ELR (cell line): ENCODE measurements at regions not wholly inside any gene's neighbourhood (a gene's known extent, or its start where the extent isn't known, plus 50 kb on each side); places are given as distances from the start of the nearest gene placed in this dataset.
"Not testable (repeated sequence)": the region's sequence is repeated elsewhere in the genome, so short reads cannot be mapped to it uniquely, and the experiment has no call there.

Source experiments
- DNase-seq: peaks from one replicate; pipeline ENCODE4 v3.0.0-alpha.2; 2015; ENCODE audit warnings: low read depth

DNA sequence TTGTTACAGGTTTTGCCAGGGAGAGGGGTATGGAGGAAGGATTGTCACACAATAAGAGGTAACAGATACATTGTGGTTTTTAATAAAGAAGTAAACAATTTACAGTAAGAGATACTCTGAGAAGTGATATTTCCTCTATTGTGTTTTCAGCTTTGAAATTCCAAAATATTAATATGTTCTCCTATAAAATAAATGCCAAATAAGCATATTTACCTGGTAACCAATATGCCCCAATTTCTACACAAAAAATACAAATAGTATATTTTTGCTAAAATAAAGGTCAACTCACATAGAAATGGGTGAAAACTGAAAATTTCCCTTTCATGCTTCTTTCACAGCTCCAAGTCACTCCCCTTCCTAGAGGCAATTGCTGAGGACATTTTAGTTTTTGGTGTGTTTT is 437.4 kb upstream of the UBE2E2 start:
- DNase-seq = no peak

DNA sequence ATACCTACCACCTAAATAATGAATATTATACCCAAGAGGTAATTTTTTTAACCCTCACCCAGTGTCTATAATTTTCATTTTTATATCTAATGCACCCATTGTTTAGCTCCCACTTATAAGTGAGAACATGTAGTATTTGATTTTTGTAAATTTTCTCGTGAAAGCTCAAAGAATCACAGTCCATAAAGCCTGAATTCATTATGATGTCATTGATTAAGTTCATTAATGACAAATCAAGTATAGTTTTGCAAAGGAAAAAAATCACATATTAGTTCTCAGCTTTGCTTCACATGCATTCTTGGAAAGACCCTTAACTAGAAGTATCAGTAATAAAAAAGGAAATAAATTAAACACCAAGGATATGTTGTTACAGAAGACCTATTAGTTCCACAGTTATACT is 425.3 kb upstream of the UBE2E2 start:
- DNase-seq = no peak

DNA sequence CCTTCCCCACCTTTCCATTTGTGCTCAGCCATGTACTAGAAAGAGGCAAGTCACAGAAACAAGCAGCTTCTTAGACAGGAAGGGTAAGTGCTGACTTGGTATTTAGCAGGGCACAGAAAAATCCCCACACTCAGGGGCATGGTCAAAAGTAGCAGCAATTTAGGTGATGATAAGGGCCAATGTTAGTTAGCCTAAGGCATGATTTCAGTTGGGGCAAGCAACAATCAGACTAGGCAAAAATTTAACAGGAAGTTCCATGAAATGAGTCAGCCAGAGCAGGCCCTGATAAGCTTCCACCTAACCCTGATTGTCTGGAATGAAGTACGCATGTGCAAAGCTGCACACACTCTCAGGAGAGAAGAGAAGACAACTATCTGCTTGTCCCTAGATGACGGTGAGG is 423.4 kb upstream of the UBE2E2 start:
- no peak for DNase-seq

DNA sequence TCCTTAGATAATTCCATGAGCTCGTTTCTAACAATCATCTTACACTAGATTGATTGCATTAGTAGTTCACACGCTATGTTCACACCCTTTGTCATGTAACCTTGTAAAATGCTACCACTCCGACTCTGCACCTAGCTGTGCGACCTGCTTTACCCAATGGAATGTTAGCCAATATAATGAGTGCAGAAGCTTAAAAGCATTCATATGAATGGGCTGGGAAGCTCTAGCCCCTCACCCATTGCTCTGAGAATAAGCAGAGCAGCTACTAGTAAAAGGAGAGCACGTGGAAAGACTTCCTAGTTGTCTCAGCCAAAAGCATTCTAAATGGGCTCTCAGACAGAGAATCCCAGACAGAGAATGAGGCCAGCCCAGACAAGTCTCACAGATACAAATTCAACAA is 410.6 kb upstream of the UBE2E2 start:
- no peak for DNase-seq

DNA sequence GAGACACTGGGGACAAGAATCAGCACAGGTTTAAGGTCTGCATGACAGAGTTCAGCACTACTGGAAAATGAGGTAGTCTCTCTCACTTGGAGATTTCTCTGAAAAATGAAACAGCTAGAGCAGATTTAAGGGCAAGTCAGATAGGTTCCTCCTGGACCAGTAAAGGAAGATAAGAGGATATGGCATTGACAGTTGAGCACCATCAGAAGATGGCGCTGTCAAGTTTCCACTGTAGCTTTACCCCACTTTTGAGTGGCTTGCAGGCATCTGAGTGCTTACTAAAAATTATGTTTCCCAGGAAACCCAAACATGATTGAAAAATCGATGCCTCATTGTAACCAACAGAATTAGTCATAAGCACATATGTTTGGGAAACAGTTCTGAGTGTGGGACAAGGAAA is 407.2 kb upstream of the UBE2E2 start:
- no peak for DNase-seq

DNA sequence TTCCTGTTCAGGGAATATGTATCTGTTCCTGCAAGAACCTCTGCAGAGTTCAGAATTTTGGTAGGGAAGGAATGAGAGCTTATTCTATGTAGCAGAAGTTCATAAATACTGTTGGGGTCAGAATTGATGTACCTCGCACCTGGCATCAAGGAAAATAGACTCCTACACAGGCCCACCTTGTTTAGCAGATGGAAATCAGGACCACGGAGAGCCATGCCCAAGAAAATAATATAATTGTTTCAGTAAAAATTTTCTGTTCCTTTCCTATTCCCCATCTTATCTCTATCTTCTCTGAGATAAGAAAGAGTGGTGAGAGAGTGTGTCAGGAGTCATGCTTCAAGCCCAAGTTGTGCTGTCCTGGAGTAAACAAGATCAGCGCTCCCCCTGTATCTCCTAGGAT is 404.7 kb upstream of the UBE2E2 start:
- DNase-seq = no peak

DNA sequence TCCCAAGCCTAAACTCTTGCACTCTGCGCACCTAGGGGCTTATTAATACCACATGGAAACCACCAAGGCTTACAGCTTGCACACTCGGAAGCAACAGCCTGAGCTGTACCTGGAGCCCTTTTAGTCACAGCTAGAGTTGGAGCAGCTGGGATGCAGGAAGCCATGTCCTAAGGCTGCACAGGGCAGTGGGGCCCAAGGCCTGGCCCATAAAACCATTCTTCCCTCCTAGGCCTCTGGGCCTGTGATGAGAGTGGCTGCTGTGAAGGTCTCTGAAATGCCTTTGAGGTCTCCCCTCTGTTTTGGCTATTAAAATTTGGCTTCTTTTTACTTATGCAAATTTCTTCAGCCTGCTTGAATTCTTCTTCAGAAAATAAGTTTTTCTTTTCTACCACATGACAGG is 383.9 kb upstream of the UBE2E2 start:
- no peak for DNase-seq

DNA sequence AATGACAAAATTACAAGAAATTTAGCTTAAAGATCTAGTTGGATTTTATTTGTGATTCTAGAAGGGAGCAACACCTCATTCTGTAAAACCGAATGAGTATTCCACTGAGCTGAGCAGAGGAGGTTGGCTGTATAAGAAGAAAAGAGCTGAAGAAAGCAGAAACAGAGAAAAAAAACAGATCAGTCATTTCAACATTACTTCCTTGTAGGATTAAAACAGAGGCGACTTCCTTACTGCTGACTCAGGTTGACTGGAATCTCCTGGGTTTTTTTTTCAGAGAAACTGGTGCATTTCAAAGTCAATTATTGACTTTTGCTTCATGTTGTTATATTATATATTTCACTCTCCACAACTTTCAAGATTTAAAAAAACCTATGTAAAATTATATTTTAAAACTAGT is 368.1 kb upstream of the UBE2E2 start:
- DNase-seq = no peak

DNA sequence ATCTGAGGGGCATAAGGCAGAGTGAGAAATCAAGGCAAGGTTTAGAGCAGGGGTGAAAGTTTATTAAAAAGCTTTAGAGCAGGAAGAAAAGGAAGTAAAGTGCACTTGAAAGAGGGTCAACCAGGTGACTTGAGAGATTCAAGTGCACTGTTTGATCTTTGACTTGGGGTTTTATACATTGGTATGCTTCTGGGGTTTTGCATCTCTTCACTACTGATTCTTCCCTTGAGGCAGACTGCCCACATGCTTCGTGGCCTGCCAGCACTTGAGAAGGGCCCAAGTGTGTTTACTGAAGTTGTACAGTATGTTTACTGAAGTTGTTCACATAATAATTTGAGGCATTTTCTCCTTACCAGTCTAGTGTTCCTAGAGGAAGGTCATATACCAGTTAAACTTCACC is 367.0 kb upstream of the UBE2E2 start:
- DNase-seq = no peak

DNA sequence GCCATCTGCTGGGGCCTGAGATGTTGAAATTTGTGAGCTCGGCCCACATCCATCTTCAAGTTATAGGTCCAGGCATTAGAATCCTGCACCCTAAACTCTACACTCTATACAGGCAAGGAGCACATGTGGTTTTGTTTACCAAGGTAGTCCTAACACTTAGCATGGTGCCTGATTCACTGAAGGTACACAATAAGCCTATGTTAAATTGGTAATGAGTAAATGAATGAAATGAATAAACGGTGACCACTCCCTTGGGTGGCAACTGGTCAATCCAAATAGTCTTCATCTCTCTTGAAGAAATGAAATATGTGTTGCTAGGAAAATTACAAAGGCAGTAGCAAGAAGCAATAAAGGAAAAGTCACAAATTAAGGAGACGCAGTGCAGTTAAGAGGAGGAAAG is 359.3 kb upstream of the UBE2E2 start:
- DNase-seq = no peak

DNA sequence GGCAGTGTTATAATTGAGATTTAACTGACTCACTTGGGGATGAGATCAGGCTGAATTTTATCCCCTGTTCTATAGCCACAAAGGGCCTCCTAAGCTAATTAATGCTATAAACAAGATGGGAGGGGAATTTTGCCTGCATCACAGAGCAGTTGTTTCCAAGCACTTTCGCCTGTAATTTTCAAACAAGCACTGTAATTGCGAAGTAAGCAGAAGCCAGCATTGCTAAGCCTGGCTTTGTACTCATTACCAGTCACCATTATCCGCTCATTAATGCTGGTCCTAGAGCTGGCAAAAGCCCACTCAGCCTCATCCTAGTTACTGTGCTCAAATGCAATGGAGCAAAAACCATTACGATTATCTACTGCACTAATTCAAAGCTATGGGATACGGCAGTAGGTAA is 356.6 kb upstream of the UBE2E2 start:
- no peak for DNase-seq

DNA sequence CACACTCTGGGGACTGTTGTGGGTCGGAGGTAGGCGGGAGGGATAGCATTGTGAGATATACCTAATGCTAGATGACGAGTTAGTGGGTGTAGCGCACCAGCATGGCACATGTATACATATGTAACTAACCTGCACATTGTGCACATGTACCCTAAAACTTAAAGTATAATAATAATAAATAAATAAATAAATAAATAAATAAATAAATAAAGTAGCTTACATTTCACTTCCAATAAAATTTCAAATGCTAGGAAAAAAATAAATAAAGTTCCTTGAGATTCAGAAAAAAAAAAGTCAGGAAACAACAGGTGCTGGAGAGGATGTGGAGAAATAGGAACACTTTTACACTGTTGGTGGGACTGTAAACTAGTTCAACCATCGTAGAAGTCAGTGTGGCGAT is 353.5 kb upstream of the UBE2E2 start:
- not testable (repeated sequence) for DNase-seq

DNA sequence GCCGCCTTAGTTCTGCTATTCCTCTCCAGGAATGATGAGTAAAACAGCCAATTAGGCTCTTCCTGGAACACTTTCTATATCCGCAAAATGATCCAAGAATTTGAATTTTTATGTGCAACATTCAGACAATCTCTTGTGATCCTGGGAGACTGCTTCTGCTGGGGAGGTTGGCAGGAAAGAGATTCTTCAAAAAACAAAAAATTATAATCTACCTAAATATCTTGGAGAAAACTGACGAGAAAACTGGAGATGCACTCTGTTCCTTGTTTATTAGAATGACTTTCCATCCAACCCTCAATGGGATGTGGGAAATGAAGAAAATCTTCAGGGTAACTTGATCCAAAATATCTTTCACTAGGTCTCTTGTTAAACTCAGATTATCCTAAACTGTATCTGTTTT is 346.3 kb upstream of the UBE2E2 start:
- DNase-seq = no peak

DNA sequence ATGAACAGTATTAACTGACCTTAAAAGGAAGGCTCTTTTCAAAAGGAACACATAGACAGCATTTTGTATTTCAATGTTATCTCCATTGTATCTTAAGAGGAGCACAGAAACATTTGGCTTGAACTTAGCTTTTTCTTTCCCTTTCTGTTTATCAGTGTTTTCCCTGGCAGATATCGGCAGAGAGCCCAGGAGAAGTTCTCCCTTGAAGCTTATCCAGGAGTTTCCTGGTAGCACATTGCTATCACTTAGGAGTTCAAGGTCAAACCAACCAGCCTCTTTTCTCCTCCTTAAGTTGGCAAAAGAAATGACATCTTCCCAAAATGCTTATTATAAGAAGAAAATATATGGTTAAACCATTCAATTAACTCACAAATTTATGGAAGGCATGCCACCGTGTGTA is 344.6 kb upstream of the UBE2E2 start:
- DNase-seq = no peak

DNA sequence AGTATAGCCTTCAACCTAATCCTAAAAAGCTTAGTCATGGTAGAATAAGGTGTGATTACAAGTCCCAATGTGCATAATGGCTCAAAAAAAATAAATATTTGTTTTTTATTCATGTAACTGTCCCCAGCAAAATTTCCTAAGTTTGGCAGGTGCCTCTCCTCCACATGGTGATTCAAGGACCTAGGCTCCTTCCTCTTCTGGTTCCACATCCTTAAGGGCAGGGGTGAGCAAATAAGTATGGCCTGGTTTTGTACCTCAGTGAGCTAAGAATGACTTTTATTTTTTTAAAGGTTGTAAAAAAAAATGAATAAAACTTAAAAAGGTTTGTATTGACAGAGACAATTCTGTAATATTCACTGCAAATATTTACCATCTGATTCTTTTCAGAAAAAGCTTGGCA is 343.5 kb upstream of the UBE2E2 start:
- DNase-seq = no peak

DNA sequence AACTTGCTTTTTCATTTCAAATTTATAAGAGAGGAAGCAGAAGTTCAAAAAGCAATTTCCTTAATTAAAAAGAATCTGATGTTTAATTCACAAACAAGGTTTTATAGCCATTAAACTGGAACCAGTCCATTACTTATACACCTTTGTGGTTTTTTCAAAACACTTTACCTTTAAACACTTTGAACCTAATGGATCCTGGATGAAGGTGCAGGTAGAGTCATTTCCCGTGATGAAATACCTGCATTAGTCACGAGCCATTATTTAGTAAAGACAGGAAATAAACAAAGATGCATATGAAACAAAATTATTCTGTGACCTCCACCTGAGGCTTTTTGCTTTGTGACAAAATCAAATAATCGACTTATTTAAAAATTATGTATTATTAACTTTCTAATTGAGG is 341.7 kb upstream of the UBE2E2 start:
- DNase-seq = no peak

DNA sequence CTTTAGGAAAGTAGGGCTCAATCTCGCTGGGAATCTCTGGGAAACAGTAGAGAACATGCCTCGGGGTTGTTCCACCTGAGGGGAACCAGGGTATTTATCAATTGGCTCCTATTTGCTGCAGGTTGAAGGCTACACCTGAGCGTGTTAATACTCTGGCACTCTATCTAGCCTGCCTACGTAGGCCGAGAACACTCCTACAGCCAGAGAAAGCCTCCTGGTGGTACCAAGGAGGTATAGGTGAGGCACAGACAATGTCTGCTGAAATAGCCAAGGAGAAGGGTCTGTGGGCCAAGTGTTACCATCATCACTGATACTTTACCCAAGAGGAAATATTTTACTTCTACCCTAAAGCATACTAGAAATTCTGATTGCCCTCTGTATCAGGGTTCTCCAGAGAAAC is 341.0 kb upstream of the UBE2E2 start:
- no peak for DNase-seq

DNA sequence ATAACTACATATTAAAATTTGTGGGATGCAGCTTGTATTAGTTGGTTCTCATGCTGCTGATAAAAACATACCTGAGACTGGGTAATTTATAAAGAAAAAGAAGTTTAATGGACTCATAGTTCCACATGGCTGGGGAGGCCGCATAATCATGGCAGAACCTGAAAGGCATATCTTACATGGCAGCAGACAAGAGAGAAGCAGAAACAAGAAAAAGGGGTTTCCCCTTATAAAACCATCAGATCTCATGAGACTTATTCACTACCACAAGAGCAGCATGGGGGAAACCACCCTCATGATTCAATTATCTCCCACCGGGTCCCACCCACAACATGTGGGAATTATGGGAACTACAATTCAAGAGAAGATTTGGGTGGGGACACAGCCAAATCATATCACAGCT is 320.3 kb upstream of the UBE2E2 start:
- not testable (repeated sequence) for DNase-seq

DNA sequence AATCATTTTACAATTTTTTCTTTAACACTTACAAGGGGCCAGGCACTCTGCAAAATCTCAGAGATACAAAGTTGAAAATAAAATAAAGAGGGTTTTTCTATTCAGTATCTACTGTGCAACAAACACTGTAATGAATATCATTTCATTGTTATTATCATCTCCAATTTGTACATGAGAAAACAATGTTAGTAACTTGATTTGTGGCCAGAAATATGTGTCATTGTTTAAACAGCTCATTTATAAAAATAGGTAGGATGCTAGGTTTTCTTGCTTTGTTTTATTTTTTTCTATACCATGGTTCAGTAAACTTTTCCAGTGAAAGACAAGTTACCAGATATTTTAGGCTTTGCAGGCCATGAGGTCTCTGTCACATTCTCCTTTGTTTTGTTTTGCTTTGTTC is 318.1 kb upstream of the UBE2E2 start:
- no peak for DNase-seq

DNA sequence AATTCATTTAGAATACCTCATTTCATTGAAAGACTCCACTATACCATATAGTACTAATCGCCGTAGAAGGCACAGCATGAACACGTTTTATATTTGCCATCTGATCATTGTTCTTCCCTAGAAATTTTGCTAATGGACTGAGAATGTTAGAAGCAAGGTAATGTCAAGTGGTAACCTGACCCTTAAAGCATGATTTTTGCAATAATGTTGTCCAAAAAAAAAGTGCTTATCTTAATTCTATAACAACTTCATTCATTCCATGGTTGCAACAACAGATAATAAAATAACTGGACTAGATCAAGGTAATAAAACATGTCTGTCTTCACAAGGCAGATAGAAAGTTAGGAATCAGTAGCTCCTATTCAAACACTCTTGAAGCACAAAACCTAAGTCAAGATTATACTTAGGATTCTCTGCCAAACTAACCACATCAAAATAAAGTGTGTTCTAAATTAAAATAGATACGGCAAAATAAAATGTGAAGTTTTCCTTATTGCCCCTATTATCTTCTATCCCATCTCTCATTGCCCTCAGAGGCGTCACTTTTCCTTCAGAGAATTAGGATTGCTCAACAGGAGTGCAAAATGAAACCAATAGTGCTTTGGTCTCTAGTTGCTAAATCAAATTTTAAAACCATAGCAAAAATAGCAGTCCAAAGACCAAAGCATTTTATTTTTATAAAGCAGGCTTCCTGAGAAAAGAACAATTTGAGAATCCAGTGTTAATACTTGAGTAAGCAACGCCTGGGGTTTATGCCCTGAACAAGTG is 317.4 kb upstream of the UBE2E2 start:
- no peak for DNase-seq

DNA sequence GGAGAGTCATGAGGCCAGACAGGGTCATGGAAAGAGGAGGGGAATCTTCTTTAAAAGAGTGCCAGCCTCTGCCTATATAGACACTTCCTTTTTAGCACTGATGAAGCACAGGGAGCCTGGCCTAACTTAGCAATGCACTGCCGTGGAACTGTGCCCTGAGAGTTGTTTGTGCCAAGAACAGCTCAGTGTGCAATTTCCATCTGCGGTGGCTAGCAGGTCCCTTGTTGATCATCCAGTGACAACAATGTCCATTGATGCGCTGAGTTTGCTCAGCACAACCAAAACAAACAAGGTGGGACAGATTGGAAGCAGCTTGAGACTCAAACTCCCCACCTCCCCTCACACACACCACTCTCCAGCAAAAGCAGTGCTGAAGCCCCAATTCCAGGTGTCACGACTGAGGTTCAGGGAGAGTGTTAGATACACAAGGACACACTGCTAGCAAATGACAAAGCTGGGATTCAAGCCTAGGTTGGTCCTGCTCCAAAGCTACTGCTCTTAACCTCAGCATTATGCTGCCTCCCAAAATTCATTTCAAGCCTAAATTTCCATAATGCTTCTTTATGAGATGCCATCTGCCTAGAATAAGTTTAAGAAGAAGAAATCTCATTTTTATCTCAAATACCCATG is 316.6 kb upstream of the UBE2E2 start:
- DNase-seq = no peak

DNA sequence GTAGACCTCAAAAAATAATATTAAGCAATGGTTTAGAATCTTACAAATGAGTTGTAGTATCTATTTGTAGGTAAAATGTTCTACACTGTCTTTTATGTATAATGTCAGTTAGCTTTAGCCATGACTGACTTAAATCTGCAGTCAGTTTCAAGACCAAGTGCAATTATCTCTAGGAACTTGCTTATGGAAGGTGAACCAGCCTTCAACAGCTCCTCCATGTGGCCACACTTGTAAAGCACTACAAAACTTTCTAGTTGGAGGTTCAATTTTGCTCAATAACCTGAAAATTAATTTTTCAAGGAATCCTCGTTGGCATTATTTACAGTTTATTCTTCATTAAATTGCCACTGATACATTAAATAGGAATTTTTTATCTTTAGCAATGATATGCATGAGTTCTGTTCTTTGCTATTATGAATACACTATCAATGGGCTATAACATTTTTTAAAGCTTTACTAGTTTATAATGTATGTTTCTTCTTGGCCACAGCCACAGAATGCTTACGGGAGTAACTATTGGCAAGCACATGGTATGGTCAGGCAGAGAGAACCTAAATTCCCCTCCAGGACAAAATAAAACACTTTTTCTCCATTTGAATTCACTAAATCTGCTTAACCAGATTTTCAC is 315.3 kb upstream of the UBE2E2 start:
- peak; percentile 32 for DNase-seq

DNA sequence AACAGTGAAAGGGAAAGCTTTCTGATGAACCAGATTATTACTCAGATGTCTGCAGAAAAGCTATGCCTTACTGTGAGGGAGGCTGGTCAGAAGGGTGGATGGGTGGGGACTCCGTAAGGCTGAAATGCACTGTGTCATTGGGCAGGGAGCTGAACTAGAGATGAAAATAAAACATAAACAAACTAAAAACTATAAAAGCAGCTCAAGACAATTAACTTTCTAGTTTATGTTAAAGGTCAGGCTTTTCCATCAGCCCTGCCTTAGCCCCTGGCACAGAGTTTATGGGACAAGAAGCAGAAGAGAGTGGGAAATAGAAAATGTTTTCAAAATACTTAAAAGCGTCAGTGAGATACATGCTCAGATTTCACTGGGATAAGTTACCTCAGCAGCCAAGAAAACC is 310.0 kb upstream of the UBE2E2 start:
- no peak for DNase-seq
